Panc1 (cell line): ENCODE measurements at regions not wholly inside any gene's neighbourhood (a gene's known extent, or its start where the extent isn't known, plus 50 kb on each side); places are given as distances from the start of the nearest gene placed in this dataset.

ENCODE experiments used
- ATAC-seq: fragments of 200-7000 bp; cut with Tn5 transposase; 2 replicates; pipeline ENCODE4 v1.9.1; 2020; ENCODE audit warnings: mild to moderate bottlenecking, moderate library complexity
- BruUV-seq: library from RNA; stranded (reverse); fragments of 400-500 nt; replicated peaks from 2 replicates; lab custom pipeline; 2021; lab: Mats Ljungman, UMichigan
- CTCF ChIA-PET: fragments of 300-600 bp; sonication (Branson Sonifier 250); formaldehyde crosslinking; loops from one replicate; lab custom pipeline; 2022; ENCODE audit warnings: antibody characterized with exemption; lab: Charles Lee
- POLR2A ChIA-PET: fragments of 300-600 bp; sonication (Branson Sonifier 250); formaldehyde crosslinking; loops from one replicate; lab custom pipeline; 2022; ENCODE audit warnings: antibody characterized with exemption; lab: Charles Lee
- DNase-seq: peaks from one replicate; pipeline ENCODE4 v3.0.0-alpha.2; 2010; ENCODE audit warnings: low read depth, low spot score
- H3K27ac ChIP-seq: 2 replicates; pipeline ENCODE4 v1.5.1; 2011; ENCODE audit warnings: mild to moderate bottlenecking, low read length, inconsistent platforms
- H3K27me3 ChIP-seq: fragments of 200-500 bp; sonication (Bioruptor generic); 2 replicates; pipeline ENCODE4 v1.6.0; 2014; ENCODE audit warnings: low read length, inconsistent platforms; ENCODE audit not compliant: control insufficient read depth, insufficient read depth
- H3K36me3 ChIP-seq: fragments of 200-500 bp; sonication (Bioruptor generic); 2 replicates; pipeline ENCODE4 v1.5.1; 2014; ENCODE audit warnings: inconsistent platforms, mild to moderate bottlenecking, low read length, moderate library complexity; ENCODE audit not compliant: control insufficient read depth, insufficient read depth
- H3K4me1 ChIP-seq: 2 replicates; pipeline ENCODE4 v1.5.1; 2011; ENCODE audit warnings: inconsistent platforms, mild to moderate bottlenecking, low read length, moderate library complexity; ENCODE audit not compliant: control insufficient read depth, insufficient read depth
- H3K4me3 ChIP-seq, 2 experiments: 2 replicates each; pipeline ENCODE4 v1.5.1; 2011 to 2012; ENCODE audit warnings: low read depth in 2 of 2, low read length in 2 of 2, mild to moderate bottlenecking in 2 of 2, inconsistent platforms in 1 of 2, moderate library complexity in 1 of 2
- H3K9me3 ChIP-seq: fragments of 200-500 bp; sonication (Bioruptor generic); 2 replicates; pipeline ENCODE4 v1.5.1; 2014; ENCODE audit warnings: low read depth, mild to moderate bottlenecking, inconsistent platforms, low read length, moderate library complexity; ENCODE audit not compliant: control insufficient read depth, insufficient read depth
- POLR2AphosphoS5 ChIP-seq: IDR thresholded peaks from 2 replicates; pipeline ENCODE4 v1.6.1; 2012; ENCODE audit warnings: mild to moderate bottlenecking, low read depth, low read length, moderate library complexity
- REST ChIP-seq, 2 experiments: IDR thresholded peaks; 2 replicates each; pipeline ENCODE4 v1.6.1; 2011 to 2012; ENCODE audit warnings: low read depth in 2 of 2, control low read depth in 1 of 2, low read length in 1 of 2, mild to moderate bottlenecking in 1 of 2, moderate library complexity in 1 of 2; ENCODE audit not compliant: insufficient read depth in 1 of 2
- SIN3A ChIP-seq: IDR thresholded peaks from 2 replicates; pipeline ENCODE4 v1.6.1; 2012; ENCODE audit warnings: low read depth, mild to moderate bottlenecking, low read length, moderate library complexity, borderline replicate concordance; ENCODE audit not compliant: insufficient read depth
- TCF7L2 ChIP-seq: IDR thresholded peaks from 2 replicates; pipeline ENCODE4 v1.6.1; 2011; ENCODE audit warnings: mild to moderate bottlenecking, low read depth, low read length, inconsistent platforms
- in situ Hi-C: cut with HindIII; loops from 2 replicates; pipeline ENCODE4 v1.10.0; 2016; ENCODE audit warnings: low sequenced_read_pairs, low pct_unique_long_range_greater_than_20kb
- intact Hi-C: fragments of 100-400 bp; cut with micrococcal nuclease; formaldehyde crosslinking; loops from one replicate; pipeline ENCODE4 v1.10.0; 2022; ENCODE audit not compliant: unreplicated experiment
- TF ChIP-seq, protein P1 (sequence below): fragments of 450-650 bp; IDR thresholded peaks from 2 replicates; pipeline ENCODE4 v1.5.1; 2017; ENCODE audit warnings: mild to moderate bottlenecking

GRCh38 chr3:94609908-94610307 lies 547.0 kb downstream of the NSUN3 start:
- no peak overlapping the region for H3K4me3 ChIP-seq
- DNase-seq (no peak), ATAC-seq (no peak)
- H3K27me3 ChIP-seq, result no peaks in the 10 kb centered on the region
- H3K27ac ChIP-seq, result no peak overlapping the region
- in situ Hi-C loops (no loop called here), intact Hi-C loops (no loop called here)
- ChIA-PET CTCF (no interaction called here), POLR2A (no interaction called here)
- H3K9me3 ChIP-seq, result no peaks in the 10 kb centered on the region
- H3K36me3 ChIP-seq, result no peaks in the 10 kb centered on the region
- TF ChIP-seq SIN3A (no peak), POLR2AphosphoS5 (no peak), REST (IDR thresholded peaks at IDR 0.05; ENCODE audit: insufficient read depth in 1 of 2, low read depth in 2 of 2, low read length in 1 of 2) (no peak), TCF7L2 (no peak)
- TF ChIP-seq, protein P1, sequence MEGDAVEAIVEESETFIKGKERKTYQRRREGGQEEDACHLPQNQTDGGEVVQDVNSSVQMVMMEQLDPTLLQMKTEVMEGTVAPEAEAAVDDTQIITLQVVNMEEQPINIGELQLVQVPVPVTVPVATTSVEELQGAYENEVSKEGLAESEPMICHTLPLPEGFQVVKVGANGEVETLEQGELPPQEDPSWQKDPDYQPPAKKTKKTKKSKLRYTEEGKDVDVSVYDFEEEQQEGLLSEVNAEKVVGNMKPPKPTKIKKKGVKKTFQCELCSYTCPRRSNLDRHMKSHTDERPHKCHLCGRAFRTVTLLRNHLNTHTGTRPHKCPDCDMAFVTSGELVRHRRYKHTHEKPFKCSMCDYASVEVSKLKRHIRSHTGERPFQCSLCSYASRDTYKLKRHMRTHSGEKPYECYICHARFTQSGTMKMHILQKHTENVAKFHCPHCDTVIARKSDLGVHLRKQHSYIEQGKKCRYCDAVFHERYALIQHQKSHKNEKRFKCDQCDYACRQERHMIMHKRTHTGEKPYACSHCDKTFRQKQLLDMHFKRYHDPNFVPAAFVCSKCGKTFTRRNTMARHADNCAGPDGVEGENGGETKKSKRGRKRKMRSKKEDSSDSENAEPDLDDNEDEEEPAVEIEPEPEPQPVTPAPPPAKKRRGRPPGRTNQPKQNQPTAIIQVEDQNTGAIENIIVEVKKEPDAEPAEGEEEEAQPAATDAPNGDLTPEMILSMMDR, result no peak
- BruUV-seq, result no TSS peak
- no peaks in the 10 kb centered on the region for H3K4me1 ChIP-seq

DNA sequence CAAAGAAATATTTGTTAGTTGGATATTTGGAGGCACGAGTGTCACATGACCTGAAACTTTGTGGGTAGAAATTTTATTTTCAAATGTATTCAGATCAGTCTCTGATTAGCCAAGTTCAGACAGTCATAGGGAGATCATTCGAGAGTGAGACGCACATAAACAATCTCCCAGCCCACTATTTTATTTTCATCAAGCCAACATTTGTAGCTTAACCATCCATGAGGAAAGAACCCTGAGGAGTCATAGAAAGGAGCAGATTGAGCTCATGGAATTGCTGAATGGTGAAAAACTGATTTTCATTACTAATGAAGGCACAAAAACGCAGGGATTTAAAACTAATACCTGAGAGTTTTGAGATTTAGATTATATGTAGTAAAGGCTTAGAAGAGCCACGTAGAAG lies 548.7 kb downstream of the NSUN3 start:
- no peak overlapping the region for H3K4me3 ChIP-seq
- no peak for DNase-seq
- ChIA-PET POLR2A (no interaction called here), CTCF (no interaction called here)
- H3K27ac ChIP-seq, result no peak overlapping the region
- no peak for ATAC-seq
- H3K4me1 ChIP-seq, result no peaks in the 10 kb centered on the region
- no peaks in the 10 kb centered on the region for H3K9me3 ChIP-seq
- no peaks in the 10 kb centered on the region for H3K36me3 ChIP-seq
- in situ Hi-C loops, result no loop called here
- no peaks in the 10 kb centered on the region for H3K27me3 ChIP-seq
- no TSS peak for BruUV-seq
- intact Hi-C loops, result no loop called here
- TF ChIP-seq POLR2AphosphoS5 (no peak), REST (IDR thresholded peaks at IDR 0.05; ENCODE audit: insufficient read depth in 1 of 2, low read depth in 2 of 2, low read length in 1 of 2) (no peak), TCF7L2 (no peak), SIN3A (no peak)
- TF ChIP-seq, protein P1, result no peak
